PC-3 (cell line): ENCODE measurements at regions not wholly inside any gene's neighbourhood (a gene's known extent, or its start where the extent isn't known, plus 50 kb on each side); places are given as distances from the start of the nearest gene placed in this dataset.

Experiments
- ATAC-seq: fragments of 200-7000 bp; cut with Tn5 transposase; 2 replicates; pipeline ENCODE4 v1.9.1; 2020; ENCODE audit warnings: mild to moderate bottlenecking, moderate library complexity
- BruUV-seq: library from RNA; stranded (reverse); fragments of 400-500 nt; replicated peaks from 2 replicates; lab custom pipeline; 2021; lab: Mats Ljungman, UMichigan
- CTCF ChIA-PET: fragments of 300-600 bp; sonication (Branson Sonifier 250); formaldehyde crosslinking; loops from one replicate; lab custom pipeline; 2022; ENCODE audit warnings: antibody characterized with exemption; lab: Charles Lee
- POLR2A ChIA-PET: fragments of 300-600 bp; sonication (Branson Sonifier 250); formaldehyde crosslinking; loops from one replicate; lab custom pipeline; 2022; ENCODE audit warnings: antibody characterized with exemption; ENCODE audit not compliant: unreplicated experiment; lab: Charles Lee
- DNase-seq: peaks from one replicate; pipeline ENCODE4 v3.0.0-alpha.2; 2015
- H2AFZ ChIP-seq: fragments of 300-600 bp; sonication (generic); 2 replicates; pipeline ENCODE4 v1.6.0; 2016; ENCODE audit warnings: antibody characterized with exemption, low read length
- H3F3A ChIP-seq: fragments of 300-600 bp; sonication (generic); one replicate; pipeline ENCODE4 v1.6.0; 2017; ENCODE audit warnings: antibody characterized with exemption, low read length, control low read depth, mild to moderate bottlenecking; ENCODE audit not compliant: unreplicated experiment
- H3K27ac ChIP-seq: fragments of 300-600 bp; sonication (generic); 2 replicates; pipeline ENCODE4 v1.5.1; 2016; ENCODE audit warnings: mild to moderate bottlenecking, low read length
- H3K27me3 ChIP-seq: fragments of 300-600 bp; sonication (generic); 2 replicates; pipeline ENCODE4 v1.6.1; 2016; ENCODE audit warnings: low read length, mixed read lengths
- H3K36me3 ChIP-seq: fragments of 300-600 bp; sonication (generic); 2 replicates; pipeline ENCODE4 v1.6.1; 2016; ENCODE audit warnings: low read depth, mixed run types, low read length, mixed read lengths
- H3K4me1 ChIP-seq: fragments of 300-600 bp; sonication (generic); 2 replicates; pipeline ENCODE4 v1.5.1; 2016; ENCODE audit warnings: low read length; ENCODE audit not compliant: insufficient read depth
- H3K4me2 ChIP-seq: fragments of 300-600 bp; sonication (generic); 2 replicates; pipeline ENCODE4 v1.6.0; 2016; ENCODE audit warnings: low read length
- H3K4me3 ChIP-seq: fragments of 300-600 bp; sonication (generic); 2 replicates; pipeline ENCODE4 v1.5.1; 2016; ENCODE audit warnings: mild to moderate bottlenecking, low read length, mixed read lengths
- H3K79me2 ChIP-seq: fragments of 300-600 bp; sonication (generic); 2 replicates; pipeline ENCODE4 v1.6.1; 2017; ENCODE audit warnings: low read length, mixed read lengths
- H3K9ac ChIP-seq: fragments of 300-600 bp; sonication (generic); 2 replicates; pipeline ENCODE4 v1.6.0; 2016; ENCODE audit warnings: mild to moderate bottlenecking, low read length
- H3K9me2 ChIP-seq: fragments of 300-600 bp; sonication (generic); replicated peaks from 2 replicates; pipeline ENCODE4 v1.6.1; 2016; ENCODE audit warnings: mixed run types, low read length, mixed read lengths
- H3K9me3 ChIP-seq: fragments of 300-600 bp; sonication (generic); 2 replicates; pipeline ENCODE4 v1.6.1; 2016; ENCODE audit warnings: low read length, mixed read lengths
- H4K20me1 ChIP-seq: fragments of 300-600 bp; sonication (generic); 2 replicates; pipeline ENCODE4 v1.6.1; 2016; ENCODE audit warnings: low read length, mixed read lengths
- CTCF ChIP-seq: fragments of 300-600 bp; sonication (generic); conservative IDR thresholded peaks from 2 replicates; pipeline ENCODE4 v1.5.1; 2017; ENCODE audit warnings: antibody characterized with exemption, low read depth, mild to moderate bottlenecking, low read length
- EZH2 ChIP-seq: fragments of 300-600 bp; sonication (generic); IDR thresholded peaks from one replicate; pipeline ENCODE4 v1.6.1; 2017; ENCODE audit warnings: antibody characterized with exemption, mild to moderate bottlenecking, low read length; ENCODE audit not compliant: unreplicated experiment
- EZH2phosphoT487 ChIP-seq: fragments of 300-600 bp; sonication (generic); IDR thresholded peaks from 2 replicates; pipeline ENCODE4 v1.6.1; 2018; ENCODE audit warnings: mild to moderate bottlenecking, antibody characterized with exemption, low read length, borderline replicate concordance
- intact Hi-C: fragments of 100-400 bp; cut with micrococcal nuclease; formaldehyde crosslinking; loops from 2 replicates; pipeline ENCODE4 v1.9.0; 2023

GRCh38 chrX:43188296-43188695, 410.3 kb upstream of the PPP1R2C start:
- Histone ChIP-seq H3K27me3 (no peaks in the 10 kb centered on the region), H3K9me3 (no peaks in the 10 kb centered on the region), H3F3A (no peaks in the 10 kb centered on the region), H2AFZ (no peak overlapping the region), H3K27ac (no peak overlapping the region), H3K4me1 (no peaks in the 10 kb centered on the region), H3K9ac (no peak overlapping the region), H3K79me2 (no peaks in the 10 kb centered on the region), H3K4me3 (no peak overlapping the region), H4K20me1 (no peaks in the 10 kb centered on the region), H3K4me2 (no peak overlapping the region), H3K36me3 (no peaks in the 10 kb centered on the region), H3K9me2 (no peaks in the 10 kb centered on the region)
- intact Hi-C loops = no loop called here
- ChIA-PET POLR2A (no interaction called here), CTCF (no interaction called here)
- TF ChIP-seq CTCF = no peak
- no peak for TF ChIP-seq EZH2phosphoT487
- TF ChIP-seq EZH2 = no peak
- ATAC-seq (no peak), DNase-seq (no peak)
- BruUV-seq = no TSS peak

GRCh38 chrX:43211570-43211969, 433.6 kb upstream of the PPP1R2C start:
- no peak for TF ChIP-seq EZH2
- no peak for ATAC-seq
- no peak overlapping the region for H3K4me3 ChIP-seq
- H3K9me2 ChIP-seq = no peaks in the 10 kb centered on the region
- POLR2A ChIA-PET = no interaction called here
- H3K9me3 ChIP-seq = no peaks in the 10 kb centered on the region
- intact Hi-C loops = no loop called here
- H3K27ac ChIP-seq = no peak overlapping the region
- DNase-seq = no peak
- no peaks in the 10 kb centered on the region for H3F3A ChIP-seq
- no TSS peak for BruUV-seq
- no peaks in the 10 kb centered on the region for H3K4me1 ChIP-seq
- H4K20me1 ChIP-seq = no peaks in the 10 kb centered on the region
- no peaks in the 10 kb centered on the region for H3K36me3 ChIP-seq
- no peak overlapping the region for H3K4me2 ChIP-seq
- no peak overlapping the region for H3K9ac ChIP-seq
- CTCF ChIA-PET = no interaction called here
- H3K79me2 ChIP-seq = no peaks in the 10 kb centered on the region
- no peaks in the 10 kb centered on the region for H3K27me3 ChIP-seq
- no peak overlapping the region for H2AFZ ChIP-seq

GRCh38 chrX:43218198-43218597, 437.9 kb upstream of the MAOA start:
- H3K9me2 ChIP-seq = no peaks in the 10 kb centered on the region
- no peaks in the 10 kb centered on the region for H3K9me3 ChIP-seq
- no peak for TF ChIP-seq EZH2phosphoT487
- TF ChIP-seq EZH2 = no peak
- no peak for TF ChIP-seq CTCF
- no peaks in the 10 kb centered on the region for H3K27me3 ChIP-seq
- BruUV-seq = no TSS peak
- no peak overlapping the region for H3K9ac ChIP-seq
- H3K79me2 ChIP-seq = no peaks in the 10 kb centered on the region
- ATAC-seq = no peak
- H3K4me2 ChIP-seq = no peak overlapping the region
- no peaks in the 10 kb centered on the region for H3K4me1 ChIP-seq
- intact Hi-C loops = no loop called here
- CTCF ChIA-PET = no interaction called here
- H3K36me3 ChIP-seq = no peaks in the 10 kb centered on the region
- no peaks in the 10 kb centered on the region for H4K20me1 ChIP-seq
- no peak overlapping the region for H2AFZ ChIP-seq
- POLR2A ChIA-PET = no interaction called here
- no peaks in the 10 kb centered on the region for H3F3A ChIP-seq
- no peak for DNase-seq
- H3K27ac ChIP-seq = no peak overlapping the region
- H3K4me3 ChIP-seq = no peak overlapping the region
